ENCODE measurements at regions not wholly inside any gene's neighbourhood (a gene's known extent, or its start where the extent isn't known, plus 50 kb on each side); places are given as distances from the start of the nearest gene placed in this dataset.

DNA sequence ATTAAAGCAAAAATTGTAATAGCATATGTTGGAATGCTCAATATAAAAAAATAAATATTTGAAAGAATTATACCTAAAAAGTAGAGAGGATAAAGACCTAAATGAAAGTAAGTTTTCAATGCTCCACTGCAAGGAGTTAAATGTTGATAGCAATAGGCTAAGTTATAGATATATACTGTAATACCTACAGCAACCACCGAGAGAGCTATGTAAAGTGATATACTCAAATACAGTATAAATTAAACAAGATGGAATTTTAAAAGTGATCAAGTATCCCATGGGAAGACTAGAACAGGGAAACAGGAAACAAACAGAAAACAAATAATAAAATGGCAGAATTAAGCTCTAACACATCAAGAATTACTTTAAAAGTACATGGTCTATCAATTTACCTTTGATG lies 73.9 kb downstream of the CASP3 start:
- no peak for DNase-seq (ENCODE audit: low read depth in 2 of 2)

DNA sequence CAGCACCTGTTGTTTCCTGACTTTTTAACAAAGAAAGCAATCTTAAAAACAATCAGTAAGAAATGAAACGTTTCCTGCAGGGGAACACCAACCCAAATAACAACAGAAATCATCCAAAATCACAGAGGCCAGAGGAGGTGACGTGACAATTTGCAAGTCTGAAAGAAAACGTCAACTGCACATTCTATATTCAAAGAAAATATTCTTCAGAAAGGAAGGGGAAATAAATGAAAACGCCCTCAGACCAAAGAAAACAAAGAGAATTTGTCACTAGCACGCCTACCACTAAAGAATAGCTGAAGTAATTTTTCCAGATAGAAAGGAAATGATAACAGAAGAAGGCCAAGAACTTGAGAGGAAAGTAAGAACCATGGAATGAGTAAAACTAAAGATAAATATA lies 74.4 kb downstream of the CASP3 start:
- DNase-seq (ENCODE audit: low read depth in 2 of 2), result no peak

DNA sequence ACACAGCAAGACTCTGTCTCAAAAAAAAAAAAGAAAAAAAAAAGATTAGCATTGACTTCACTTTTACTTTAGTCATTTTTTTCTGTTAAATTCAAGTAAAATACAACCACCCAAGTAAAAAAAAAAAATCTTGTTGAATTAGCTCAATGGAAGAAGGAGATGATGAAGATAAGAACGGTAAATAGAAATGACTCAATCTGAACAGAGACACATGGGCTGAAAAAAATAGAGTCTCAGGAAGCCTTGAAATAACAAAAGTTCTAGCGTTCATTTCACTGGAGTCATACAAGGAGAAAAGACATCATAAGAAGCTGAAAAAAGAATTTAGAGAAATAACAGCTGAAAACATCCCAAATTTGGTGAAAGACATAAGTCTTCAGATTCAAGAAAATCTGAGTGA lies 75.5 kb downstream of the CASP3 start:
- DNase-seq (ENCODE audit: low read depth in 2 of 2), result no peak

DNA sequence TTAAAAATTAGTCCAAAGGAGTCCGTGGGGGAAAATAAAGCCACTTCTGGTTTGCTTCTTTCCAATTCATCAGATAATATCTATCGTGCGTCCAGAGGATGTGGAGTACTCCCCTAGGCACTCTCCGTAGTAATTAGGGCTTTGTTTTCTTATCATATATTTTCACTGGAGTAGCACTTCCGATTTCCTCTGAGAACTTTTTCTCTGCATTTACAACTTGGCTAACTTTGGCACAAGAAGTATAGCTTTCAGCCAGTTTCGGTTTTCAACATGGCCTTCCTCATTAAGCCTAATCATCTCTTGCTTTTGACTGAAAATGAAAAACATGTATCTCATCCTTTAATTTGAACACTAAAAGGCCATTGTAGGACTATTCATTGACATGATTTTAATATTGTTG lies 80.5 kb downstream of the CASP3 start:
- no peak for DNase-seq (ENCODE audit: low read depth in 2 of 2)

DNA sequence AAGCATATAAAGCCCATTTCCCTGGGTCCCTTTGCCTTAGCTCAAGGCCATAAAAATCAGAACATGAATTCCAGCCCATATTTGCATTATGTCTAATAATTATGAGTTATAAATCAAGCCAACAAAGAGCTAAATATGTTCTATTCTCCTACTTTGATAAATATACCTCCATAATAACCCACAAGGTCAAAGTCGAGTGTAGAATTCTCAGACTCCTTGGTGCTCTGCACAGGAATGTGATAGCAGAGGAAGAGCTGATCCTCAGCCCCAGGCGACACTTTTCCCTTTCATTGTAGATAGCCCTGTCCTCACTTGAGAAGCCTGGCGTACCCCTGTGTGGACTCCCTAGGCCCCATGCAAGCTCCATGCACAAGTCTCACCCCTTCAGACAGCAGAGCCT lies 85.6 kb downstream of the CASP3 start:
- DNase-seq (ENCODE audit: low read depth in 2 of 2), result no peak

DNA sequence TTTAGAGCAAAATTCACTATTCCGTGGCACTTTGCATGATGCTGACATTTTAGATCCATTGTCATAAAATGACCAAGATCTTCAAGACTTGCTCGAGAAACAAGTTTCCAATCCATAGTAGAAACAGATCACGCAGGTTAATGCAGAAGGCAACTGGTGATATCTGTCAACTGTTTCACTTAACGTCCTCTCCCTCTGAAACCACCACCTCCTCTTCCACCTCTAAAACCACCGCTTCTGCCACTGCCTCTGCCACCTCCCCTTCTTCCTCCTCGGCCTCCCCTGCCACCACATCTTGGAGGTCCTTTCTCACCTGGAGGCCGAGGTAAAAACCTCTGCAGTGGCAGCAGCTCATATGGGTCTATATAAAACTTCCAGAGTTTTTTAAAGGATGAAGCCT lies 84.6 kb upstream of the IRF2 start:
- no peak for DNase-seq (ENCODE audit: low read depth in 2 of 2)

DNA sequence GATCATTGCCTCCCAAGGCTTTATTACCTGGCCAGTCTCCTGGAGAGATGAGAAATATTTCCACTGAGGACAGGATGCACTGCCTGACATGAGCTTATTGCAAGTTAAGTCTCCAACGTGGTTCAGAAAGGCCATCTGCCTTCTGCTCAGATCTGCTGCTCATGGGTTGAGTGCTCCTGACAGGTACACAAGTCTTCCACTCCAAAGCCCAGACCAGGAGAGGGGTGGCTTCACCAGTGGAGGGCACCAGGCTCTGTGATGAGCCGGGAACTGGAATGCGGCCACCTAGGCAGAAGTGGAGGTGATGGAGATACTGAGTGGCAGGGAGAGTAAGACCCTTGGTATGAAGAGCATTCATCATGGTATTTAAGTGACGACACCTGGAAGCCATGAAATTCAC lies 79.5 kb upstream of the IRF2 start:
- no peak for DNase-seq (ENCODE audit: low read depth in 2 of 2)

DNA sequence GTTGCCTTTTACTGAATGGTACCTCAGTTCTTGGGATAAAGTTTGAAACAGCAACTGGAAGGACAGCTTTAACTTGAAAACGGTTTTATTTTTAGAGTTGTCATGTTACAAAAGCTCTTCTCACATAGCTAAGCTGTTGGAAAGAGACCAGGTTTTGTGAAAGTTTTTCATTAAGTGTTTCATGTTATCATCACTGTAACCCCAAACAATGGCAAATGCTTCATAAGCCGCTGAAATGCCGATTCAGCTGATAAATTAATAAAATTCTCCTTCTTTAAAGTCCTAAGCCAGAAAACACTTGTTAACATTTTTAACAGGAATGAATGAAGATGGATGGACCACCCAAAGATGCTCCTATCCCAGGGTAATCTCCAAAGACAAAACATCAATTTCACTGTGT lies 76.1 kb upstream of the IRF2 start:
- DNase-seq (ENCODE audit: low read depth in 2 of 2), result no peak

DNA sequence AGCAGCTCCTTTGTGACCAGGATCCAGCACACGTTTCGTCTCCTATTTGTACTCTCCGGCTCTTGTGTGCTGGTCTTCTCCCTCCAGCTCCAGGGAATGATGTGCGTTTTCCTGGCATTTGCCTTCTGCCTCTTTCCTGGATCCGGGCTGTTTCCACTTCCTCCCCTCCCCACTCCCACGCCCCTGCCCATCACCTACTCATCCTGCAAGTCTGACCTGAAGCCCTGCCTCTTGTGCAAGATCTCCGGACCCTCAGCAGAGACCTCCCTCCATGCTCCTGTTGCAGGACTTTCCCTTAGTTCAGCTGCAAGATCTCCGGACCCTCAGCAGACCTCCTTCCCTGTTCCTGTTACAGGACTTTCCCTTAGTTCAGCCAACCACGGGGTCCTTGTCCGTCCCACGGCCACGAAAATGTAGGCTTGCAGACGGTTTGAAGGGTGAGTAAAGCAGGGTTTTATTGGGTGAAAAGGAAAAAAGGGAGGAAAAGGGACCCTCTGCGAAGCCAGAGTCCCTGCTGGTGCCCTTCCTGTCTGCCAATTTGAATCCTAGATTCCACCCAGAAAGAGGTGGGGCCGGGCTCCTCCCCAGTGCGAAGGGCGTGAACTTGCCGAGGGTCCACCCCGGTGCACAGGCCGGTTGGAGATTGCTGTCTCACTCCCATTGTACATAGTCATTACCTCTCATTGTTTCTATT lies 74.4 kb upstream of the IRF2 start:
- no peak for DNase-seq (ENCODE audit: low read depth in 2 of 2)

DNA sequence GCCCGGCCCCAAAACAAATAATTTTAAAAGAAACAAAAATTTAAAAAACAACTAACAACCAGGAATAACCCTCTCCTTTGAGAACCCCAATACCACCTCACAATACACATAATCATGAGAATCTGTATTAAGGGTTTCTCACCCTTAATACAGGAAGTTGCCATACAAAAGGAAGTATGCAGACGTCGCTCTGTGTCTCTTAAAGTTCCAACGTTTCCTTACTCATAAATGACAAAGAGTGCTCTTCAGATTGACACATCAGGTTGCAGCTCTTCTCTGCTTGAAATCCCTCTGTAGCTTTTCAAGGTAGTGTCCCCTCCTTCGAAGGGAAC lies 73.9 kb upstream of the IRF2 start:
- DNase-seq (ENCODE audit: low read depth in 2 of 2), result no peak

DNA sequence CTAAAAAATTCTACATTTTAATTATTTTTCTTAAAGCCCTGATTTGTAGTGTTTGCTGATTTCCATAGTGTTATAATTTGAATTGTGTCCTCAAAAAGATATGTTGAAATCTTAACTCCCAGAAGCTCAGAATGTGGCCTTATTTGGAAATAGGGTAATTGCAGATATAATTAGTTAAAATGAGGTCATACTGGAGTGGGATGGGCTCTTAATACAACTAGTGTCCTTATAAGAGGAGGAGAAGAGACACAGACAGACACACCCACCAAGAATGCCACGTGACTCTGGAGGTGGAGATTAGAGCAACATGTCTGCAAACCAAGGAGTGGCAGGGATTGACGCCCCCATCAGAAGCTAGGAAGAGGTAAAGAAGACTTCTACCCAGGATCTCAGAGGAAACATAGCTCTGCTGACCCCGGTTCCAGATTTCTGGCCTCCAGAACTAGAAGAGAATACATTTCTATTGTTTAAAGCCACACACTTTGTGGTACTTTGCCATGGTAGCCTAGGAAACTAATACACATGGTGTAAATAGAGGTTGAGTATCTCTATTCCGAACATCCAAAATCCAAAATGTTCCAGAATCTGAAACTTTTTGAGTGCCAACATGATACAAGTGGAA lies 70.5 kb upstream of the IRF2 start:
- no peak for DNase-seq (ENCODE audit: low read depth in 2 of 2)

DNA sequence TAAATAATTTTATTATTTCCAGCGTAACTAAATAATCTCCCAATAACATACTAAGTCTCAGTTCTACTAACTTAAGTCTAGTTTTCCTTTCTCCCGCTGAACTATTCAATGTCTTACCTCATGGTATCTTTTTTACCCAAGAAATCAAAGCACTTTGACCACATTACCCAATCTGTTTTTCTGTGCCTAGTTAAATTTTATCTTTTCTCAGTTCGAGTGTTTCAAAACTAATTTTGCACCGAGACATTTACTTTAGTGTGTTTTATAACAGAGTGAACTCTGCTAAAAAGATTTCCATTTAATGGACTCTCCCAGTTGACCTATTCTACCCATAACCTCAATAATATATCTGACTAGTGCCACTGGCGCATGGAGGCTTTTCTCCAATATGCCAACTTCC lies 67.6 kb upstream of the IRF2 start:
- DNase-seq (ENCODE audit: low read depth in 2 of 2), result no peak

DNA sequence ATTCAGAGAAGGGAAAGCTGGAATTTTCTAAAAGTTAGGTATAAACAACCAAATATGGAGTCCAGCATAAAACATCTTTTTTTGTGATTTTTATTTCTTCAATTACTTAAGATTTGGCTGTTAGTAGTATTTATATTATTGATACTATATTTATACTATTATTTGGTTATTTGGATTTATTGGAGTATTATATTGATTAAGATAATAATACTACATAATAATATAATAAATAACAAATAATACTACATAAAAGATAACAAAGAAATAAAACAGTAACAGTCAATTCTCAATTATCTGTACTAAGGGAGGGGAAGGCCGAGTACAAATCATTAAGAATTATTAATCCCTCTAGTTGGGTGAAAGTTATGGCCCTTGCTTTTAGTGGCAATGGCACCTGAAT lies 66.0 kb upstream of the IRF2 start:
- no peak for DNase-seq (ENCODE audit: low read depth in 2 of 2)

DNA sequence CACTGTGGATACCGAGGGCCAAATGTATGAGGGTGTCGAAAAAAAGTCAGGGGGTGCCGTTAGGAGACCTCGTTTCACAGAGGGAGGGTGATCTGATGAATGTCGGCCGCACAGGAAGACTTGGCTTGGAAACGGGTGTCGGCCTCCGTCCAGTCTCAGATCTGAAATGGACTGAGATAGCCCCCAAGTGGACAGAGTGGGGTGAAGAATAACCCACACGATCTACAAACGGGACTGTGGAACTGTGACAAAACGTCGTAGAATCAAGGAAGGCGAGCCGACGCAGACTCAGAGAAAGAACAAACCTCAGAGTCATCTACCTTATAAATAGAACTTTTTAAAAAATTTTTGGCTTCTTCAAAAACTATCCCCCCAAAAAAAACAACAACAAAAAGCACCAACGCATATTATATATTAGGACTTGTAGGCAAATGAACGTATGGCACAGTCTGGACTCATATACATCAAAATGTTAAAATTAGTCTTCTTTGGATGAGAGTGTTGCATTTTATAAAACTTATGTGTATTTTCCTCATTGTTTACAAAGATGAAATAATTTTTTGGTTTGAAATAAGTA lies 63.8 kb upstream of the IRF2 start:
- peak; percentile 75 to 77 for DNase-seq (ENCODE audit: low read depth in 2 of 2)

DNA sequence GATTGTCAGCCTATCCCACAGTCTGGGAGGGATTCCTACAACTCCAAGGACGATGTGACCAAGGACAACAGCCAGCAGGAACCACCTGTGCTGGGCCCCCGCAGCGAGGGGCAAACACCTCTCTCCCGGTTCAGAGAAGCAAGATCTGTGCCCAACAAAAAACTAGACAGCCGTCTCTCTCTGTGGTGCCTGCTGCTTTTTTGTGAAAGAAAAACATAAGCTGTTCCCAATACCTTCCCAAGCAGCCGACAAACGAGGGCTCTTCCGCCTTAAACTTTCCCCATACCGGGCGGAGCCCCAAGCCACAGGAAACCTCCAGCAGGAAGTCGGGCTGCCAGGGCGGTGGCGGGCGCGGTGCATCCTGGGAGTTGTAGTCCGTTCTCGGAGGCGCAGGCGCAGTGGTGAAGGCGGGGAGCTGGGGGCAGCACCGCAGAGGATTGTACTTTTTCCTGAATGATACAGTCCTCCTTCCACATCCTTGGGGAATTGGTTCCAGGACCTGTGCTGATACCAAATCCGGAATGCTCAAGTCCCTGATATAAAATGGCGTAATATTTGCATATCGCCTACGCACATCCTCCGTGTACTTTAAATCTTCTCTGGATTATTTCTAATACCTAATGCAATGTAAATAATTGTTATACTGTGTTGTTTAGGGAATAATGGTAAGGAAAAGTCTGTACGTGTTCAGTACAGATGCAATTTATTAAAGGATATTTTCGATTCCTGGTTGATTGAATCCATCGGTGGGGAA lies 63.1 kb upstream of the IRF2 start:
- peak; percentile 88 to 91 for DNase-seq (ENCODE audit: low read depth in 2 of 2)

DNA sequence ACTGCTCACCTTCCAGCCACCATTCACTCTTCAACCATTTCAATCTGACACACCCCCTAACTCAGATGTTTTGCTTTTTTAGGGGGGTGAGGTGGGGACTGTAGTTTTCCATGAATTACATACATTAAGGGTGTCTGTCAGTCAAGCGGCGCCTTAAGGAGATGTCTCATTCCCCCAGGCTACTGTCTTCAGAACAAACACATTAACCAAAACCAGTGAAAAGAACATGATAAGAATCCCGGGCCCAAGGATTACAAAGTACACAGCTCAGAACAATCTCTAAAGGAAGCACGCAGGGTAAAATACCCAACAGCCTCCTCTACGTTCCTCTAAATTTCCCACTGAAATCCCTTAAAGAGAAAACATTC lies 62.5 kb upstream of the IRF2 start:
- DNase-seq (ENCODE audit: low read depth in 2 of 2), result no peak

DNA sequence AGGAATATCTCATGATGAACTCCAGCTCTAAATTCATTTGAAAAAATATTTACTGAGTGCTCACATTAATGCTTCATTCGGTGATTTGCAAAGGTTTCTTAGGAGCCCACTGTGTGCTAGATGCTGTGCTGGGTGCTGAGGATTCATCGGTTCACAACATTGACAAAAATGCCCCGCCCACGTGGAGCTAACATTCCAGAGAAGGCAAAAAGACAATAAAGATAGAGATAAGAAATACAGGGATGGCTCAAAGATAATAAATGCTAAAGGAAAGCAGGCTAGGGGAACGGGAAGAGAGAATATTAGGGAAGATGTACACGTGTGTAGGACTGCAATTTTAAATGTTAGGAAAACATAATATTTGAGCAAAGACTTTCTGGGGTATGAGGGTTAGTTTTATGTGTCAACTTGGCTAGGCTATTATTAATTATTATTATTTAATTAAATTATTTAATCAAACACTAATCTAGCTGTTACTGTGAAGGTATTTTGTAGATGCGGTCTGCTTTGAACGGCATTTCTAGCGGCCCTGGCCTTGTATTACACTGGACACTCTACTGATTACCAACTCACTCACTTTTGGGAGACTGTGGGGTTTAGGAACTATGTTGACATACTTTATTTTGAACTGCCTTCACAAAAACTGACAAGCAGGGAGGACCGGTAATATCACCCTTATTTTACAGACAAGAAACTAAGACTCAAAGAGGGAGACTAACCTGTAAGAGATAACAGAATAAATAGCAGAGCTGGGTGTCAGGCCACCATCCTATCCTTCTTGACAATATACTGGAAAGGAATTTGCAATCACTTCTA lies 61.9 kb upstream of the IRF2 start:
- DNase-seq (ENCODE audit: low read depth in 2 of 2), result no peak

DNA sequence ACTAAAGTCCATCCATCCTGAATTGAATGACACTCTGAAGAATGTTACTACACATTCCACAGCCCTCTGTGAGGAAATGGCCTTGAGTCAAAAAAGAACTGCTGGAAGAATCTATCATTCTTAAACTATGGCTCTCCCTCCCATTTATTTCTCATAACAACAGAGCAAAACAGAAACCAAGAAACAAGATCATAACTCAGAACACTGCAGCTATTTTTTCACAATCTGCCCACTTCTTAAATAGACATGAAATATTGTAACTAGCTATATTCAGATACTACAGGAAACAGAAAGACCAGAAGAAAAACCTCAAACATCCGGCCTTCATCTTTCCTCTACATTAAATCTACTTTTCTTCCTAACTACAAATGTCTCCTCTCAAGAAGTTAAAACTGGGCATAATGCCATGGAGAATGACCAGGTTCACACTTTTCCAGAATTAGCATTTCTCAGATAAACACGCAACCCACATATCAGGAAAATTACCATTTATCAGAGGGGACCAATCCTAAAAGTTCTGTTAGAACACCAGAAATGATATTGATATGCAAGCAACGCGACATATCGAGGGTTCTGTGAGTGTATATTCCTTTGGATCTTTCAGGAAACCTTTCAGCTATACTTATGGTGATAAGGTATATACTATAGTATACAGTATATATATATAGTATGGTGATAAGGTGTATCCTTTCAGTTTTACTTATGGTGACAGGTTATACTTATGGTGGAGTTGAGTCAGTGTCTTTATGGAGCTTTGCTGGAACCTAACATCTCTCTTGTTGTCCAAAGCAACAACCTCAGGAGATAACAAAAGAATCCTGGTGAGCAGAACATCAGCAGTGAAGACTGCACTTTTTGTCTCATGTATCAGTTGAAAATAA lies 60.4 kb upstream of the IRF2 start:
- peak; percentile 46 to 53 for DNase-seq (ENCODE audit: low read depth in 2 of 2)

DNA sequence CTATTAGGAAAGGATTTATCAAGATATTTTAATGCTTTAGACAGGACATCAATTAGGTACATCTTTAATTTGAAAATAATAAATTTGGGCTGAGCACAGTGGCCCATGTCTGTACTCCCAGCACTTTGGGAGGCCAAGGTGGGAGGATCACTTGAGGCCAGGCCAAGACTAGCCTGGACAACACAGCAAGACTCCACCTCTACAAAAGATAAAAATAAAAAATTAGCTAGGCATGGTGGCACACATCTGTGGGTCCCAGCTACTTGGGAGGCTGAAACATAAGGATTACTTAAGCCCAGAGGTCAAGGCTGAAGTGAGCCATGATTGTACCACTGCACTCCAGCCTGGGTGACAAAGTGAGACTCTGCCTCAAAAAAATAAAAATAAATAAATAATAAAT lies 59.6 kb upstream of the IRF2 start:
- DNase-seq (ENCODE audit: low read depth in 2 of 2), result no peak

DNA sequence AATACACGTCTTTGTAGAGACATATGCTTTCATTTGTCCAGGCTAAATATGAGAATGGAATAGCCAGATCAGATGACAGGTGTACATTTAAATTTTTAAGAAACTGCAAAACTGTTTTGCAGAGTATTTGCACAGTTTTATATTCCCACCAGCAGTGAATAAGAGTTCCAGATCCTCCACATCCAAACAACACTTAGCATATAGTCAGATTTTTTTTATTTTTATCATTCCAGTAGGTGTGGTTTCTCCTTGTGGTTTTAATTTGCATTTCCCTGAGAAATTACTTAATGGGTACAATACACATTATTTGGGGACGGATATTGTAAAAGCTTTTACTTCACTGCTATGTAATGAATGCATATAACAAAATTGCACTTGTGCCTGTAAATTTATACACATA lies 56.7 kb upstream of the IRF2 start:
- DNase-seq (ENCODE audit: low read depth in 2 of 2), result no peak

DNA sequence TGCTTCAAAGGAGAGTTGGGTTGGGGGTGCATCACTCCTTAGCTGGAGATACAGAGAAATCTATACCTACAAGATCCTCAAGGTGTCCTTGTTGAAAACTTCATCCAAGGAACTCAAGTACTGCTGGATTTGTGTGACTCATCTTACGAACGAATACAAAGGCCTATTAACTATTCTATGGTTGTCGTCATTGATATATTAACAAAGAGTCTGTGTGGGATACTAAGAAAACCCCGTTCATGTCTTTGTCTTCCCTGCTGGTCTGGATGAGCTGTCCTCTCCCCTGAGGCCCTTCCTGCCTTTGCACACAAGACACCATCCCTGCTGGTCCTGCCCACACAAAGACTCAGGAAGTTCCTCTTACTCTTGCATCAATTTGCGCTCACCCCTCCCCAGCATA lies 54.9 kb upstream of the IRF2 start:
- DNase-seq (ENCODE audit: low read depth in 2 of 2), result no peak
